OCI-LY3 (cell line): ENCODE measurements at regions not wholly inside any gene's neighbourhood (a gene's known extent, or its start where the extent isn't known, plus 50 kb on each side); places are given as distances from the start of the nearest gene placed in this dataset.
"Not testable (repeated sequence)": the region's sequence is repeated elsewhere in the genome, so short reads cannot be mapped to it uniquely, and the experiment has no call there.

Experiments used
- H2AFZ ChIP-seq: fragments of 200-600, 300-600 bp; shearing (Covaris generic); 2 replicates; pipeline ENCODE4 v1.6.0; 2014; ENCODE audit warnings: antibody characterized with exemption, low read depth, low read length
- H3K27ac ChIP-seq: fragments of 200-600, 300-600 bp; sonication (generic); 2 replicates; pipeline ENCODE4 v1.5.1; 2014; ENCODE audit warnings: mild to moderate bottlenecking, low read length, moderate library complexity, mixed read lengths
- H3K27me3 ChIP-seq: fragments of 200-600, 300-600 bp; sonication (generic); 2 replicates; pipeline ENCODE4 v1.6.1; 2014; ENCODE audit warnings: low read depth, low read length, mixed read lengths
- H3K36me3 ChIP-seq: fragments of 200-600, 300-600 bp; sonication (generic); replicated peaks from 2 replicates; pipeline ENCODE3; 2014; ENCODE audit warnings: low read depth, low read length, mixed read lengths
- H3K4me1 ChIP-seq: fragments of 300-600, 200-600 bp; sonication (generic); 2 replicates; pipeline ENCODE4 v1.6.1; 2014; ENCODE audit warnings: low read length, mixed read lengths
- H3K4me2 ChIP-seq: fragments of 200-600, 300-600 bp; sonication (generic); 2 replicates; pipeline ENCODE4 v1.6.1; 2014; ENCODE audit warnings: low read length, mixed read lengths
- H3K4me3 ChIP-seq: fragments of 300-600, 200-600 bp; sonication (generic); 2 replicates; pipeline ENCODE4 v1.5.1; 2014; ENCODE audit warnings: antibody characterized with exemption, mild to moderate bottlenecking, low read length, moderate library complexity
- H3K79me2 ChIP-seq: fragments of 300-600, 200-600 bp; shearing (Covaris generic); 2 replicates; pipeline ENCODE4 v1.6.1; 2014; ENCODE audit warnings: mild to moderate bottlenecking, low read length, mixed read lengths
- H3K9ac ChIP-seq: fragments of 300-600, 200-600 bp; shearing (Covaris generic); 2 replicates; pipeline ENCODE4 v1.6.0; 2014; ENCODE audit warnings: mild to moderate bottlenecking, low read length, moderate library complexity
- H3K9me3 ChIP-seq: fragments of 200-600, 300-600 bp; shearing (Covaris generic); 2 replicates; pipeline ENCODE4 v1.6.1; 2014; ENCODE audit warnings: low read length, mixed read lengths; ENCODE audit not compliant: insufficient read depth
- H4K20me1 ChIP-seq: fragments of 200-600, 300-600 bp; sonication (generic); 2 replicates; pipeline ENCODE4 v1.6.1; 2016; ENCODE audit warnings: low read length, mixed read lengths; ENCODE audit not compliant: insufficient read depth
- CTCF ChIP-seq: fragments of 200-600, 300-600 bp; sonication (generic); IDR thresholded peaks from 2 replicates; pipeline ENCODE4 v1.5.1; 2014; ENCODE audit warnings: antibody characterized with exemption, low read length, low read depth
- EZH2phosphoT487 ChIP-seq: fragments of 200-600 bp; shearing (Covaris generic); IDR thresholded peaks from 2 replicates; pipeline ENCODE4 v1.6.1; 2018; ENCODE audit warnings: antibody characterized with exemption, mixed run types, low read depth

GRCh38 chrX:125678258-125678657, 358.6 kb downstream of the TEX13C start:
- no peak overlapping the region for H3K4me3 ChIP-seq
- no peaks in the 10 kb centered on the region for H3K27me3 ChIP-seq
- H4K20me1 ChIP-seq: no peaks in the 10 kb centered on the region
- TF ChIP-seq EZH2phosphoT487 (no peak), CTCF (no peak)
- no peak overlapping the region for H3K9ac ChIP-seq
- H3K27ac ChIP-seq: no peak overlapping the region
- peaks cover 30% of the 10 kb centered on the region for H3K4me1 ChIP-seq
- H2AFZ ChIP-seq: no peak overlapping the region
- no peaks in the 10 kb centered on the region for H3K79me2 ChIP-seq
- H3K36me3 ChIP-seq: no peaks in the 10 kb centered on the region
- H3K4me2 ChIP-seq: no peak overlapping the region
- H3K9me3 ChIP-seq: no peaks in the 10 kb centered on the region

- H3K36me3 ChIP-seq: no peaks in the 10 kb centered on the region
- H3K79me2 ChIP-seq: no peaks in the 10 kb centered on the region
- H4K20me1 ChIP-seq: no peaks in the 10 kb centered on the region
- peaks cover 30% of the 10 kb centered on the region for H3K4me1 ChIP-seq
- no peaks in the 10 kb centered on the region for H3K27me3 ChIP-seq
- H3K4me2 ChIP-seq: peak overlapping the region; percentile 94
- H3K4me3 ChIP-seq: peak overlapping the region; percentile 60; the same call in 1 of the 2 replicates
- H3K9me3 ChIP-seq: no peaks in the 10 kb centered on the region
- TF ChIP-seq EZH2phosphoT487 (no peak), CTCF (no peak)
- H3K9ac ChIP-seq: peak overlapping the region; percentile 32; the same call in 1 of the 2 replicates
- H2AFZ ChIP-seq: no peak overlapping the region
- H3K27ac ChIP-seq: peak overlapping the region; percentile 98
These were observed 360.7 kb downstream of the TEX13C start for GRCh38 chrX:125680366-125680765.

GRCh38 chrX:125681058-125681457, 361.4 kb downstream of the TEX13C start:
- Histone ChIP-seq H3K4me2 (peak overlapping the region; percentile 94), H3K27ac (peak overlapping the region; percentile 98), H3K36me3 (no peaks in the 10 kb centered on the region), H3K9ac (peak overlapping the region; percentile 62), H3K79me2 (no peaks in the 10 kb centered on the region), H3K27me3 (no peaks in the 10 kb centered on the region), H2AFZ (no peak overlapping the region), H3K9me3 (no peaks in the 10 kb centered on the region), H3K4me1 (peaks cover 30% of the 10 kb centered on the region), H4K20me1 (no peaks in the 10 kb centered on the region), H3K4me3 (peak overlapping the region; percentile 60)
- TF ChIP-seq EZH2phosphoT487 (0 out of 2 replicates have a peak, but pooled peaks have one; percentile 26), CTCF (no peak)

- Histone ChIP-seq H3K27me3 (no peaks in the 10 kb centered on the region), H3K36me3 (no peaks in the 10 kb centered on the region), H3K79me2 (no peaks in the 10 kb centered on the region), H3K4me3 (peak overlapping the region; percentile 62), H2AFZ (no peak overlapping the region), H4K20me1 (no peaks in the 10 kb centered on the region), H3K4me2 (peak overlapping the region; percentile 94), H3K4me1 (peaks cover 30% of the 10 kb centered on the region), H3K9ac (peak overlapping the region; percentile 62), H3K9me3 (no peaks in the 10 kb centered on the region), H3K27ac (peak overlapping the region; percentile 98)
- 0 out of 2 replicates have a peak, but pooled peaks have one; percentile 10 for TF ChIP-seq EZH2phosphoT487
- no peak for TF ChIP-seq CTCF
These were observed 361.8 kb downstream of the TEX13C start for GRCh38 chrX:125681507-125681906.

GRCh38 chrX:125690522-125690921, 370.9 kb downstream of the TEX13C start:
- not testable (repeated sequence) for H3K4me1 ChIP-seq, H3K27ac ChIP-seq, H3K27me3 ChIP-seq, H3K36me3 ChIP-seq, H3K9ac ChIP-seq, H3K4me3 ChIP-seq, H3K9me3 ChIP-seq, H3K4me2 ChIP-seq, H2AFZ ChIP-seq, H3K79me2 ChIP-seq, H4K20me1 ChIP-seq
